GM18951 (cell line): ENCODE measurements at regions not wholly inside any gene's neighbourhood (a gene's known extent, or its start where the extent isn't known, plus 50 kb on each side); places are given as distances from the start of the nearest gene placed in this dataset.
"Not testable (repeated sequence)": the region's sequence is repeated elsewhere in the genome, so short reads cannot be mapped to it uniquely, and the experiment has no call there.

ENCODE experiments used
- POLR2A ChIP-seq: IDR thresholded peaks from 4 replicates; pipeline ENCODE4 v1.6.1; 2011; ENCODE audit warnings: mild to moderate bottlenecking; ENCODE audit not compliant: insufficient read length, insufficient read depth; ENCODE audit errors: extremely low read depth
- in situ Hi-C: fragments of 300-500 bp; cut with MboI; formaldehyde crosslinking; loops from one replicate; pipeline ENCODE4 v1.12.0; 2022; ENCODE audit warnings: low sequenced_read_pairs, mixed read lengths, inconsistent platforms; ENCODE audit not compliant: unreplicated experiment

GRCh38 chr9:129451089-129451656 is 169.7 kb downstream of the C9orf50 start:
- in situ Hi-C loops, result no loop called here
- no peak for TF ChIP-seq POLR2A

- TF ChIP-seq POLR2A, result no peak
- in situ Hi-C loops, result no loop called here
Observed at GRCh38 chr9:129449066-129449465, 171.8 kb downstream of the C9orf50 start.

GRCh38 chr9:129446828-129447550 is 173.9 kb downstream of the C9orf50 start:
- no peak for TF ChIP-seq POLR2A

GRCh38 chr9:129445794-129446306 is 175.1 kb downstream of the C9orf50 start:
- no peak for TF ChIP-seq POLR2A
- in situ Hi-C loops, result no loop called here

More at GRCh38 chr9:129446828-129447550, 173.9 kb downstream of the C9orf50 start:
- in situ Hi-C loops, result no loop called here

- in situ Hi-C loops, result not testable (repeated sequence)
Observed at GRCh38 chr9:129443515-129444164, 177.3 kb downstream of the C9orf50 start.

GRCh38 chr9:129442803-129443511 is 177.9 kb downstream of the C9orf50 start:
- in situ Hi-C loops, result no loop called here
- no peak for TF ChIP-seq POLR2A

GRCh38 chr9:129441852-129442251 is 179.0 kb downstream of the C9orf50 start:
- in situ Hi-C loops, result no loop called here
- TF ChIP-seq POLR2A, result no peak

- TF ChIP-seq POLR2A, result no peak
- in situ Hi-C loops, result no loop called here
Observed at GRCh38 chr9:129440435-129441186, 180.3 kb downstream of the C9orf50 start.

- TF ChIP-seq POLR2A, result no peak
- in situ Hi-C loops, result no loop called here
Observed at GRCh38 chr9:129439242-129439641, 181.7 kb downstream of the C9orf50 start.

GRCh38 chr9:129437626-129438323 is 183.1 kb downstream of the C9orf50 start:
- TF ChIP-seq POLR2A, result no peak
- in situ Hi-C loops, result no loop called here

GRCh38 chr9:129436751-129437625 is 183.9 kb downstream of the C9orf50 start:
- no peak for TF ChIP-seq POLR2A
- in situ Hi-C loops, result no loop called here

- in situ Hi-C loops, result no loop called here
- no peak for TF ChIP-seq POLR2A
Observed at GRCh38 chr9:129435988-129436717, 184.7 kb downstream of the C9orf50 start.
